Medulla oblongata (tissue), 1 donor: ENCODE measurements at regions not wholly inside any gene's neighbourhood (a gene's known extent, or its start where the extent isn't known, plus 50 kb on each side); places are given as distances from the start of the nearest gene placed in this dataset.
"Not testable (repeated sequence)": the region's sequence is repeated elsewhere in the genome, so short reads cannot be mapped to it uniquely, and the experiment has no call there.

Source experiments
- DNase-seq: peaks from one replicate; pipeline ENCODE4 v3.0.0-alpha.2; 2015; ENCODE audit errors: extremely low spot score

GRCh38 chr5:119895066-119895465 is 265.7 kb downstream of the FAM170A start:
- no peak for DNase-seq

GRCh38 chr5:119896826-119897536 is 267.6 kb downstream of the FAM170A start:
- no peak for DNase-seq

GRCh38 chr5:119897537-119898370 is 268.4 kb downstream of the FAM170A start:
- DNase-seq, result no peak

GRCh38 chr5:119899981-119900380 is 270.6 kb downstream of the FAM170A start:
- DNase-seq, result no peak

- no peak for DNase-seq
Observed at GRCh38 chr5:119902593-119902992, 273.2 kb downstream of the FAM170A start.

- DNase-seq, result no peak
Observed at GRCh38 chr5:119913425-119913824, 284.1 kb downstream of the FAM170A start.

GRCh38 chr5:119919279-119919678 is 289.9 kb downstream of the FAM170A start:
- no peak for DNase-seq

GRCh38 chr5:119926301-119926700 is 296.9 kb downstream of the FAM170A start:
- no peak for DNase-seq

- DNase-seq, result no peak
Observed at GRCh38 chr5:119928974-119929373, 299.6 kb downstream of the FAM170A start.

- DNase-seq, result no peak
Observed at GRCh38 chr5:119930490-119930889, 301.1 kb downstream of the FAM170A start.

- no peak for DNase-seq
Observed at GRCh38 chr5:119943148-119943547, 313.8 kb downstream of the FAM170A start.

GRCh38 chr5:119945691-119946090 is 316.3 kb downstream of the FAM170A start:
- no peak for DNase-seq

GRCh38 chr5:119948162-119948561 is 318.8 kb downstream of the FAM170A start:
- DNase-seq, result peak; percentile 62

GRCh38 chr5:119949426-119949999 is 320.2 kb downstream of the FAM170A start:
- no peak for DNase-seq

- no peak for DNase-seq
Observed at GRCh38 chr5:119951330-119951934, 322.1 kb downstream of the FAM170A start.

GRCh38 chr5:119953474-119953873 is 324.1 kb downstream of the FAM170A start:
- no peak for DNase-seq

GRCh38 chr5:119954106-119954505 is 324.7 kb downstream of the FAM170A start:
- DNase-seq, result no peak

- no peak for DNase-seq
Observed at GRCh38 chr5:119961993-119962392, 332.6 kb downstream of the FAM170A start.

GRCh38 chr5:119966028-119966427 is 336.7 kb downstream of the FAM170A start:
- DNase-seq, result no peak

- DNase-seq, result no peak
Observed at GRCh38 chr5:119968690-119969089, 339.3 kb downstream of the FAM170A start.

GRCh38 chr5:119987077-119987476 is 357.7 kb downstream of the FAM170A start:
- DNase-seq, result not testable (repeated sequence)

- no peak for DNase-seq
Observed at GRCh38 chr5:119991625-119992024, 362.3 kb downstream of the FAM170A start.
